ENCODE measurements at regions not wholly inside any gene's neighbourhood (a gene's known extent, or its start where the extent isn't known, plus 50 kb on each side); places are given as distances from the start of the nearest gene placed in this dataset.
"Not testable (repeated sequence)": the region's sequence is repeated elsewhere in the genome, so short reads cannot be mapped to it uniquely, and the experiment has no call there.

GRCh38 chr7:156369929-156370328, 270.6 kb upstream of the RNF32 start:
- not testable (repeated sequence) for H3K4me2 ChIP-seq (ENCODE audit: low read length); H4K20me1 ChIP-seq (ENCODE audit: insufficient read depth); H3K9ac ChIP-seq (ENCODE audit: low read length); H3K4me3 ChIP-seq (ENCODE audit: low read length); H3K36me3 ChIP-seq (ENCODE audit: insufficient read depth, low read length); H3K27me3 ChIP-seq (ENCODE audit: insufficient read depth, low read depth, low read length); H3K79me2 ChIP-seq (replicated peaks; ENCODE audit: insufficient read depth, low read length); H3K9me3 ChIP-seq (ENCODE audit: low read length); H3F3A ChIP-seq (ENCODE audit: insufficient read depth, low read length, poor library complexity, severe bottlenecking); H3K9me2 ChIP-seq (ENCODE audit: insufficient read depth, low read length); H3K27ac ChIP-seq (ENCODE audit: low read length); H2AFZ ChIP-seq (ENCODE audit: low read depth, low read length)

- no peaks in the 10 kb centered on the region for H3K27me3 ChIP-seq (ENCODE audit: insufficient read depth, low read depth, low read length)
- H3K4me2 ChIP-seq (ENCODE audit: low read length): no peak overlapping the region
- no peak overlapping the region for H2AFZ ChIP-seq (ENCODE audit: low read depth, low read length)
- TF ChIP-seq POLR2AphosphoS5 (IDR thresholded peaks at IDR 0.05) (no peak), TAF1 (IDR thresholded peaks at IDR 0.05; ENCODE audit: low read depth) (no peak), SMC3 (conservative IDR thresholded peaks at IDR 0.05; ENCODE audit: poor library complexity) (no peak), EP300 (conservative IDR thresholded peaks at IDR 0.05; ENCODE audit: poor library complexity, severe bottlenecking) (no peak), MXI1 (conservative IDR thresholded peaks at IDR 0.05; ENCODE audit: poor library complexity, severe bottlenecking) (no peak), EZH2 (IDR thresholded peaks at IDR 0.05; ENCODE audit: borderline replicate concordance, insufficient read depth, low read length, poor library complexity, severe bottlenecking) (no peak), RAD21 (conservative IDR thresholded peaks at IDR 0.05) (no peak)
- TF ChIP-seq, protein P1, sequence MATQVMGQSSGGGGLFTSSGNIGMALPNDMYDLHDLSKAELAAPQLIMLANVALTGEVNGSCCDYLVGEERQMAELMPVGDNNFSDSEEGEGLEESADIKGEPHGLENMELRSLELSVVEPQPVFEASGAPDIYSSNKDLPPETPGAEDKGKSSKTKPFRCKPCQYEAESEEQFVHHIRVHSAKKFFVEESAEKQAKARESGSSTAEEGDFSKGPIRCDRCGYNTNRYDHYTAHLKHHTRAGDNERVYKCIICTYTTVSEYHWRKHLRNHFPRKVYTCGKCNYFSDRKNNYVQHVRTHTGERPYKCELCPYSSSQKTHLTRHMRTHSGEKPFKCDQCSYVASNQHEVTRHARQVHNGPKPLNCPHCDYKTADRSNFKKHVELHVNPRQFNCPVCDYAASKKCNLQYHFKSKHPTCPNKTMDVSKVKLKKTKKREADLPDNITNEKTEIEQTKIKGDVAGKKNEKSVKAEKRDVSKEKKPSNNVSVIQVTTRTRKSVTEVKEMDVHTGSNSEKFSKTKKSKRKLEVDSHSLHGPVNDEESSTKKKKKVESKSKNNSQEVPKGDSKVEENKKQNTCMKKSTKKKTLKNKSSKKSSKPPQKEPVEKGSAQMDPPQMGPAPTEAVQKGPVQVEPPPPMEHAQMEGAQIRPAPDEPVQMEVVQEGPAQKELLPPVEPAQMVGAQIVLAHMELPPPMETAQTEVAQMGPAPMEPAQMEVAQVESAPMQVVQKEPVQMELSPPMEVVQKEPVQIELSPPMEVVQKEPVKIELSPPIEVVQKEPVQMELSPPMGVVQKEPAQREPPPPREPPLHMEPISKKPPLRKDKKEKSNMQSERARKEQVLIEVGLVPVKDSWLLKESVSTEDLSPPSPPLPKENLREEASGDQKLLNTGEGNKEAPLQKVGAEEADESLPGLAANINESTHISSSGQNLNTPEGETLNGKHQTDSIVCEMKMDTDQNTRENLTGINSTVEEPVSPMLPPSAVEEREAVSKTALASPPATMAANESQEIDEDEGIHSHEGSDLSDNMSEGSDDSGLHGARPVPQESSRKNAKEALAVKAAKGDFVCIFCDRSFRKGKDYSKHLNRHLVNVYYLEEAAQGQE (IDR thresholded peaks at IDR 0.05; ENCODE audit: borderline replicate concordance): no peak
- TF ChIP-seq, protein P2, sequence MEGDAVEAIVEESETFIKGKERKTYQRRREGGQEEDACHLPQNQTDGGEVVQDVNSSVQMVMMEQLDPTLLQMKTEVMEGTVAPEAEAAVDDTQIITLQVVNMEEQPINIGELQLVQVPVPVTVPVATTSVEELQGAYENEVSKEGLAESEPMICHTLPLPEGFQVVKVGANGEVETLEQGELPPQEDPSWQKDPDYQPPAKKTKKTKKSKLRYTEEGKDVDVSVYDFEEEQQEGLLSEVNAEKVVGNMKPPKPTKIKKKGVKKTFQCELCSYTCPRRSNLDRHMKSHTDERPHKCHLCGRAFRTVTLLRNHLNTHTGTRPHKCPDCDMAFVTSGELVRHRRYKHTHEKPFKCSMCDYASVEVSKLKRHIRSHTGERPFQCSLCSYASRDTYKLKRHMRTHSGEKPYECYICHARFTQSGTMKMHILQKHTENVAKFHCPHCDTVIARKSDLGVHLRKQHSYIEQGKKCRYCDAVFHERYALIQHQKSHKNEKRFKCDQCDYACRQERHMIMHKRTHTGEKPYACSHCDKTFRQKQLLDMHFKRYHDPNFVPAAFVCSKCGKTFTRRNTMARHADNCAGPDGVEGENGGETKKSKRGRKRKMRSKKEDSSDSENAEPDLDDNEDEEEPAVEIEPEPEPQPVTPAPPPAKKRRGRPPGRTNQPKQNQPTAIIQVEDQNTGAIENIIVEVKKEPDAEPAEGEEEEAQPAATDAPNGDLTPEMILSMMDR (IDR thresholded peaks at IDR 0.05; ENCODE audit: poor library complexity, severe bottlenecking): no peak
- H3K9me3 ChIP-seq (ENCODE audit: low read length): peaks cover 2% of the 10 kb centered on the region
- H4K20me1 ChIP-seq (ENCODE audit: insufficient read depth): no peaks in the 10 kb centered on the region
- no peak overlapping the region for H3K4me3 ChIP-seq (ENCODE audit: low read length)
- no peak overlapping the region for H3K27ac ChIP-seq (ENCODE audit: low read length)
- H3K79me2 ChIP-seq (replicated peaks; ENCODE audit: insufficient read depth, low read length): no peaks in the 10 kb centered on the region
- no peak overlapping the region for H3K9ac ChIP-seq (ENCODE audit: low read length)
- H3K36me3 ChIP-seq (ENCODE audit: insufficient read depth, low read length): no peaks in the 10 kb centered on the region
- H3K9me2 ChIP-seq (ENCODE audit: insufficient read depth, low read length): no peaks in the 10 kb centered on the region
- H3F3A ChIP-seq (ENCODE audit: insufficient read depth, low read length, poor library complexity, severe bottlenecking): no peaks in the 10 kb centered on the region
These were observed 272.3 kb upstream of the RNF32 start for GRCh38 chr7:156368053-156368843.

All from neural cell (in vitro differentiated cells).